ENCODE measurements at regions not wholly inside any gene's neighbourhood (a gene's known extent, or its start where the extent isn't known, plus 50 kb on each side); places are given as distances from the start of the nearest gene placed in this dataset.

DNA sequence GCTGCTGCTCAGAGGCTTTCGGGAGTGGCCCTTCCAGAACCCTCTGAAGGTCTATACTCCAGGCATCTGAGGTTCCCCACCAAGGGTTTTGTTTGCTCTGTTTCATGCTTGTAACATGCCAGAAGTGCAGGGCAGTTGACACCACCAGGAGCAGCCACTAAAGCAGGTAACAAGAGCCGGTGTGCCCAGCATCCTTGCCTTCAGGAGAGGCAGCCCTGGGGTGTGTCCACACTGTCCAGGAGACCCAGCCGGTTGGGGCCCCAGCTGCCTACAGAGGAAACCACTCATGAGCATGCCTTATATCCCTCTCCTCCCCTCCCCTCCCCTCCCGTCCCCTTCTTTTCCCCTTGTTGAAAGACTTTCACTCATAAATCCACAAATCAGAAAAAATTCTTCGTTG is 93.1 kb downstream of the CD8B2 start:
- no peak overlapping the region for H3K4me3 ChIP-seq
- no peaks in the 10 kb centered on the region for H3K36me3 ChIP-seq (ENCODE audit: low read depth)
- TF ChIP-seq, protein P1, sequence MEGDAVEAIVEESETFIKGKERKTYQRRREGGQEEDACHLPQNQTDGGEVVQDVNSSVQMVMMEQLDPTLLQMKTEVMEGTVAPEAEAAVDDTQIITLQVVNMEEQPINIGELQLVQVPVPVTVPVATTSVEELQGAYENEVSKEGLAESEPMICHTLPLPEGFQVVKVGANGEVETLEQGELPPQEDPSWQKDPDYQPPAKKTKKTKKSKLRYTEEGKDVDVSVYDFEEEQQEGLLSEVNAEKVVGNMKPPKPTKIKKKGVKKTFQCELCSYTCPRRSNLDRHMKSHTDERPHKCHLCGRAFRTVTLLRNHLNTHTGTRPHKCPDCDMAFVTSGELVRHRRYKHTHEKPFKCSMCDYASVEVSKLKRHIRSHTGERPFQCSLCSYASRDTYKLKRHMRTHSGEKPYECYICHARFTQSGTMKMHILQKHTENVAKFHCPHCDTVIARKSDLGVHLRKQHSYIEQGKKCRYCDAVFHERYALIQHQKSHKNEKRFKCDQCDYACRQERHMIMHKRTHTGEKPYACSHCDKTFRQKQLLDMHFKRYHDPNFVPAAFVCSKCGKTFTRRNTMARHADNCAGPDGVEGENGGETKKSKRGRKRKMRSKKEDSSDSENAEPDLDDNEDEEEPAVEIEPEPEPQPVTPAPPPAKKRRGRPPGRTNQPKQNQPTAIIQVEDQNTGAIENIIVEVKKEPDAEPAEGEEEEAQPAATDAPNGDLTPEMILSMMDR (IDR thresholded peaks at IDR 0.05), result no peak
- peaks cover 8% of the 10 kb centered on the region for H3K4me1 ChIP-seq (ENCODE audit: low read depth)
- H3K9me3 ChIP-seq, result no peaks in the 10 kb centered on the region
- ATAC-seq, result no peak
- no peak for DNase-seq
- intact Hi-C loops (cut with DNase I, micrococcal nuclease), result no loop called here

DNA sequence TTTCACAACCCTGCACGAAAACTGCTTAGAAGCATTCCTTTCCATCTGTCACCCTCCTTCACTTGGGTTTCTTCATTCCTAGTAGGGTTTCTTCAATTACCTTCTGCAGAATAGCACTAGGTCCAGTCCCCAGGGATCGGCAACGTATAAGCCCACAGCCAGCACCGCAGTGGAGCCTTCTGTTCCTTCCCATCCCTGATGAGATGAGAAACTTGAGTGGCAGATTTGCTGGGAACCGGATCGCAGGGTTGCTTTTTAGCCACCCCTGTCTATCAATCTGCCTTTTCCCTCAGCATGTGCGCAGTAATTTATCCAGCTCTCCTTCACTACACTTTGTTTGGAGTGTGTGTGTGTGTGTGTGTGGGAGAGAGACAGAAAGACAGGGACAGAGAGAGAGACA is 94.2 kb downstream of the CD8B2 start:
- Histone ChIP-seq H3K9me3 (no peaks in the 10 kb centered on the region), H3K4me1 (ENCODE audit: low read depth) (peaks cover 8% of the 10 kb centered on the region), H3K36me3 (ENCODE audit: low read depth) (no peaks in the 10 kb centered on the region), H3K4me3 (no peak overlapping the region)
- TF ChIP-seq, protein P1 (IDR thresholded peaks at IDR 0.05), result no peak
- intact Hi-C loops (cut with DNase I, micrococcal nuclease), result no loop called here
- DNase-seq, result no peak
- no peak for ATAC-seq

DNA sequence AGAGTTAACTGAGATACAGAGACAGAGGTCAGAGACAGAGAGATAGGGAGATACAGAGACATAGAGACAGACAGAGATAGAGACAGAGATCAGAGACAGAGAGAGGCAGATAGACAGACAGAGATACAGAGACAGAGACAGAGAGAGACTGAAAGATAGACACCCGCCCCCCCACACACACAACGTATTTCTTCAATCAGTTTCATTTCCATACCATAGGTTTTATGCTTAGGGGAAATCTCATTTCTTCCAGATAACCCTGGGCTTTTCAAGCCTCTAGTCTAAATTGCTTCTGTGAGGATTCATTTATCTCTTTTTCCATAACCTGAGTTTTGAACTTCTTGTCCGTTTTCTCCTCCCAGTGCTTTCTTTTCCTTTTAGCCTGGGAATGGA is 94.6 kb downstream of the CD8B2 start:
- TF ChIP-seq, protein P1 (IDR thresholded peaks at IDR 0.05), result no peak
- intact Hi-C loops (cut with DNase I, micrococcal nuclease), result no loop called here
- Histone ChIP-seq H3K9me3 (no peaks in the 10 kb centered on the region), H3K4me1 (ENCODE audit: low read depth) (peaks cover 8% of the 10 kb centered on the region), H3K4me3 (no peak overlapping the region), H3K36me3 (ENCODE audit: low read depth) (no peaks in the 10 kb centered on the region)
- no peak for DNase-seq
- ATAC-seq, result no peak

DNA sequence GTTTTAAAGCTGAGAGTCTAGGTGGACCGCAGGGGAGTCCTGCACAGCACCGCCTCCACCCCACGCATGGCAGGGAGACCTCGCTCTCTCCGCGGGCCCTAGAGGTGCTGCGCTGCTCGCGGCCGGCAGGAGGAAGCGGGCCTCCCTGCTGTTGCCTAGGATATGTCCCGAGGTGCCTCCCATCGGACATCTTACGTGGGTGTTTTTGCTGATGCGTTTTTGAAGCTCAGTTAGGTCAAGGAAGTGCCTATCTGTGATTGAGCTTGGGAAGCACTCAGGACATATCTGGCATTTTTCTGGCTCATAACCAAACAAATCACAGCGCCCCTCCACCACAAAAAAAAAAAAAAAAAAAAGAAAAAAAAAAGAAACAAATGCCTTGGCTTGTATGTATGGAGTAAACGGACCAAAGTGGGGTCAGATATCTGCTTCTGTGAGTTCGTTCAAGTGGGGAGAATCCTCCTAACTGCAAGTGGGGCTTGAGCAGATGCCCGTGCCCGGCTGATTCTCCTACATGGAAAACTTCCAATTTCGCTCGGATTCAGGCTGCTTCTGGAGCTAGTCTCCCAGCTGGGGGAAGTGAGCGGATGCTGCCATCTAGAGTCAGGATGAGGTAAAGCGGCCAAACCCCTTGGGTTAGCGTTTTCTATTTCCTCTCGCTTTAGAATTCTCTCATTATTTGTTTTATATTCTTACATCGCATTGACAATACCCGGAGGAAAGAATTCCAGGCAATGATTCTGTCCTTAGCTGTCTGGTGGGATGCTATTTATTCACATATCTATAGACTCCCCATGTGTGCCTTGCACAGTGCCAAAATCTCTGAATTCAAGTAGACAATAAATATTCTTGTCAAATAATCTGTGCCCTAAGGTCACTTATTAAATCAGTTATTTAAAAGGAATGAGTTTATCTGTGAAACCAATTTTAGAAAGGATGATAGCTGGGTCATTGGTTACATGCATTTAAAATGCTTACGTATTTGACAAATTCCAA is 95.3 kb downstream of the CD8B2 start:
- peak; percentile 64 to 78 (median 74) for DNase-seq
- TF ChIP-seq, protein P1 (IDR thresholded peaks at IDR 0.05), result peak; percentile 79
- peak; percentile 91 for ATAC-seq
- H3K4me1 ChIP-seq (ENCODE audit: low read depth), result peaks cover 8% of the 10 kb centered on the region
- intact Hi-C loops (cut with DNase I, micrococcal nuclease), result no loop called here
- no peaks in the 10 kb centered on the region for H3K36me3 ChIP-seq (ENCODE audit: low read depth)
- H3K9me3 ChIP-seq, result no peaks in the 10 kb centered on the region
- H3K4me3 ChIP-seq, result no peak overlapping the region

DNA sequence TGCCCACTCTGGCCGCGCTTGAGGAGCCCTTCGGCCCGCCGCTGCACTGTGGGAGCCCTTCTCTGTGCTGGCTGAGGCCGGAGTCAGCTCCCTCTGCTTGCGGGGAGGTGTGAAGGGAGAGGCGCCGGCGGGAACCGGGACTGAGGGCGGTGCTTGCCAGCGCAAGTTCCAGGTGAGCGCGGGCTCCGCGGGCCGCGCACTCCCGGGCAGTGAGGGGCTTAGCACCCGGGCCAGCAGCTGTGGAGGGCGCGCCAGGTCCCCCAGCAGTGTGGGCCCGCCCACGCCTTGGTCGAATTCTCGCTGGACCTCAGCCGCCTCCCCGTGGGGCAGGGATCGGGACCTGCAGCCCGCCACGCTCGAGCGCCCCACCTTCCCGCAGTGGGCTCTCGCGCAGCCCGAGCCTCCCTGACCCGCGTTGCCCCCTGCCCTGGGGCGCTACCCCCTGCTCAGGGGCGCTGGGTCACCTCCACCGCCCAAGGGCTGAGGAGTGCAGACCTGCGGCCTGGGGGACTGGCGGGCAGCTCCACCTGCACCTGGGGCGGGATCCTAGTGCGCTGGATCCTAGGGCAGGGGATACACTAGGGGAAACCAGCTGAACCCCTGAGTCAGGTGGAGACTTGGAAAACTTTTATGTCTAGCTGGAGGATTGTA is 97.3 kb downstream of the CD8B2 start:
- DNase-seq (no peak), ATAC-seq (no peak)
- no peak overlapping the region for H3K4me3 ChIP-seq
- no peaks in the 10 kb centered on the region for H3K9me3 ChIP-seq
- TF ChIP-seq, protein P1 (IDR thresholded peaks at IDR 0.05), result no peak
- H3K36me3 ChIP-seq (ENCODE audit: low read depth), result no peaks in the 10 kb centered on the region
- intact Hi-C loops (cut with DNase I, micrococcal nuclease), result no loop called here
- H3K4me1 ChIP-seq (ENCODE audit: low read depth), result peaks cover 8% of the 10 kb centered on the region
